ENCODE measurements at regions not wholly inside any gene's neighbourhood (a gene's known extent, or its start where the extent isn't known, plus 50 kb on each side); places are given as distances from the start of the nearest gene placed in this dataset.
"Not testable (repeated sequence)": the region's sequence is repeated elsewhere in the genome, so short reads cannot be mapped to it uniquely, and the experiment has no call there.

GRCh38 chr3:70614111-70614510 is 301.7 kb upstream of the MDFIC2 start:
- peaks cover 6% of the 10 kb centered on the region for H3K27me3 ChIP-seq (ENCODE audit: low read depth)
- H3K36me3 ChIP-seq, result no peaks in the 10 kb centered on the region
- intact Hi-C loops (cut with micrococcal nuclease), result no loop called here
- DNase-seq, result no peak
- no peak overlapping the region for H3K4me3 ChIP-seq
- H3K9me3 ChIP-seq (replicated peaks), result no peaks in the 10 kb centered on the region
- H3K27ac ChIP-seq (replicated peaks), result no peak overlapping the region
- H3K4me1 ChIP-seq, result no peaks in the 10 kb centered on the region
- TF ChIP-seq, protein P1, sequence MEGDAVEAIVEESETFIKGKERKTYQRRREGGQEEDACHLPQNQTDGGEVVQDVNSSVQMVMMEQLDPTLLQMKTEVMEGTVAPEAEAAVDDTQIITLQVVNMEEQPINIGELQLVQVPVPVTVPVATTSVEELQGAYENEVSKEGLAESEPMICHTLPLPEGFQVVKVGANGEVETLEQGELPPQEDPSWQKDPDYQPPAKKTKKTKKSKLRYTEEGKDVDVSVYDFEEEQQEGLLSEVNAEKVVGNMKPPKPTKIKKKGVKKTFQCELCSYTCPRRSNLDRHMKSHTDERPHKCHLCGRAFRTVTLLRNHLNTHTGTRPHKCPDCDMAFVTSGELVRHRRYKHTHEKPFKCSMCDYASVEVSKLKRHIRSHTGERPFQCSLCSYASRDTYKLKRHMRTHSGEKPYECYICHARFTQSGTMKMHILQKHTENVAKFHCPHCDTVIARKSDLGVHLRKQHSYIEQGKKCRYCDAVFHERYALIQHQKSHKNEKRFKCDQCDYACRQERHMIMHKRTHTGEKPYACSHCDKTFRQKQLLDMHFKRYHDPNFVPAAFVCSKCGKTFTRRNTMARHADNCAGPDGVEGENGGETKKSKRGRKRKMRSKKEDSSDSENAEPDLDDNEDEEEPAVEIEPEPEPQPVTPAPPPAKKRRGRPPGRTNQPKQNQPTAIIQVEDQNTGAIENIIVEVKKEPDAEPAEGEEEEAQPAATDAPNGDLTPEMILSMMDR (IDR thresholded peaks at IDR 0.05; ENCODE audit: borderline replicate concordance), result no peak

DNA sequence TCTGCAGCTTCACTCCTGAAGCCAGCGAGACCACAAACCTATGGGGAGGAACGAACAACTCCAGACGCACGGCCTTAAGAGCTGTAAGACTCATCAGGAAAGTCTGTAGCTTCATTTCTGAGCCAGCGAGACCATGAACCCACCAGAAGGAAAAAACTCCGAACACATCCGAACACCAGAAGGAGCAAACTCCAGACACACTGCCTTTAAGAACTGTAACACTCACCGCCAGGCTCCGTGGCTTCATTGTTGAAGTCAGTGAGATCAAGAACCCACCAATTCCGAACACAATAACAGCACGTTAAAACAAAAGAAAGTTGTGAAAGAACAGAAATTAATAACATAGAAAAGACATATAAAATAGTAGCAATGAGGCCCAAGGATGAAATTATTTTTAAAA is 300.5 kb upstream of the MDFIC2 start:
- H3K27ac ChIP-seq (replicated peaks), result no peak overlapping the region
- intact Hi-C loops (cut with micrococcal nuclease), result no loop called here

GRCh38 chr3:70611667-70612277 is 299.3 kb upstream of the MDFIC2 start:
- H3K4me3 ChIP-seq; H3K36me3 ChIP-seq; intact Hi-C loops (cut with micrococcal nuclease); H3K4me1 ChIP-seq; H3K9me3 ChIP-seq (replicated peaks); DNase-seq; H3K27ac ChIP-seq (replicated peaks); H3K27me3 ChIP-seq (ENCODE audit: low read depth): not testable (repeated sequence)

More for the DNA sequence above, 300.5 kb upstream of the MDFIC2 start:
- Histone ChIP-seq H3K4me1 (no peaks in the 10 kb centered on the region), H3K4me3 (no peak overlapping the region), H3K9me3 (replicated peaks) (no peaks in the 10 kb centered on the region), H3K27me3 (ENCODE audit: low read depth) (peaks cover 5% of the 10 kb centered on the region), H3K36me3 (no peaks in the 10 kb centered on the region)
- no peak for DNase-seq
- TF ChIP-seq, protein P1 (IDR thresholded peaks at IDR 0.05; ENCODE audit: borderline replicate concordance), result no peak

DNA sequence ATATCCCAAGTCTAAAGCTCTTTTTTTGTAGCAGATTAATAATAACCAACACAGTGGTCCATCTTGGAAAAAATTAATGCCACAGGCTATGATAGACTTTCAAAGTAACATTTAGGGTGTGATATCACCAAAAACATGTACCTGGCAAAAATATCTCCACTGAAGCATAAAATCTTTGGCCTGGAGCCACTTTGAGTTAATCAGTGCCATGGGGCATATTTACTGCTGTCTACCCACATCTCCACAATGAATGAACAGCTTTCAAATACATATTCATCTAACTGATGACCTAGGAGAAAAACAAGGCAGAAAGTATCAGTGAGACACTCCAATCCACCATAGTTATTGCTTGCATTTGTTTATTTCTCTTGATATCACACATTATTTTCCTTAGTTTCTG is 296.0 kb upstream of the MDFIC2 start:
- TF ChIP-seq, protein P1 (IDR thresholded peaks at IDR 0.05; ENCODE audit: borderline replicate concordance), result no peak
- intact Hi-C loops (cut with micrococcal nuclease), result no loop called here
- Histone ChIP-seq H3K27ac (replicated peaks) (no peak overlapping the region), H3K27me3 (ENCODE audit: low read depth) (no peaks in the 10 kb centered on the region), H3K4me3 (no peak overlapping the region), H3K4me1 (no peaks in the 10 kb centered on the region), H3K36me3 (no peaks in the 10 kb centered on the region), H3K9me3 (replicated peaks) (no peaks in the 10 kb centered on the region)
- DNase-seq, result no peak

- Histone ChIP-seq H3K27me3 (ENCODE audit: low read depth) (no peaks in the 10 kb centered on the region), H3K9me3 (replicated peaks) (no peaks in the 10 kb centered on the region), H3K36me3 (no peaks in the 10 kb centered on the region), H3K4me3 (no peak overlapping the region), H3K4me1 (no peaks in the 10 kb centered on the region), H3K27ac (replicated peaks) (no peak overlapping the region)
- TF ChIP-seq, protein P1 (IDR thresholded peaks at IDR 0.05; ENCODE audit: borderline replicate concordance), result no peak
- no peak for DNase-seq
- intact Hi-C loops (cut with micrococcal nuclease), result no loop called here
Measured at GRCh38 chr3:70607469-70607868, 295.0 kb upstream of the MDFIC2 start.

- Histone ChIP-seq H3K9me3 (replicated peaks) (no peaks in the 10 kb centered on the region), H3K27me3 (ENCODE audit: low read depth) (no peaks in the 10 kb centered on the region), H3K4me3 (no peak overlapping the region), H3K36me3 (no peaks in the 10 kb centered on the region), H3K4me1 (no peaks in the 10 kb centered on the region), H3K27ac (replicated peaks) (no peak overlapping the region)
- intact Hi-C loops (cut with micrococcal nuclease), result no loop called here
- no peak for DNase-seq
- TF ChIP-seq, protein P1 (IDR thresholded peaks at IDR 0.05; ENCODE audit: borderline replicate concordance), result no peak
Measured at GRCh38 chr3:70606018-70606417, 293.6 kb upstream of the MDFIC2 start.

All from left ventricle myocardium inferior (tissue), 1 donor.